Retinal pigment epithelial cell (primary cell): ENCODE measurements at regions not wholly inside any gene's neighbourhood (a gene's known extent, or its start where the extent isn't known, plus 50 kb on each side); places are given as distances from the start of the nearest gene placed in this dataset.

Experiments used
- DNase-seq: peaks from one replicate; pipeline ENCODE4 v3.0.0-alpha.2; 2010; ENCODE audit warnings: low read depth
- H3K4me3 ChIP-seq: 2 replicates; pipeline ENCODE4 v1.5.1; 2011; ENCODE audit warnings: mild to moderate bottlenecking, low read length, control low read depth, moderate library complexity
- CTCF ChIP-seq: conservative IDR thresholded peaks from 2 replicates; pipeline ENCODE4 v1.5.1; 2011; ENCODE audit warnings: low read depth, low read length, control low read depth, inconsistent platforms

GRCh38 chr13:109671919-109672318, 114.5 kb downstream of the IRS2 start:
- no peak for DNase-seq
- no peak for TF ChIP-seq CTCF
- no peak overlapping the region for H3K4me3 ChIP-seq

DNA sequence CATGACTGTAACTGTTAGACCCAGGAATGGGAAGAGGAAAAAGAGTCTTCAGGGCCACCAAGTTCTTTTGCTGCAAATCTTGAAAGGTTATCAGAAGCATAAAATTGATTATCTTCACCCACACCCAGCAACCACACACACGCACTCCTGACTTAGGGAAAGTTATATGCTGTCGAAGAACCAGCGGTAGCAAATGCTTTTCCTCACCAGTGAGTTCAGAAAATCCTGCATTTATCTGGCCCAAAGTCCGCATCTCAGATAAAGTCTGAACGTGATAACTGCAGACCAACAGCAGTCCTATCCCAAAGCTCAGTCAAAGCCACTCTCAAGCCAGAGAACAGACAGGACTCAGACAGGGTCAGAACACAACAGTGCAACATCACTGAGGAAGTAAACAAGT, 115.6 kb downstream of the IRS2 start:
- TF ChIP-seq CTCF = no peak
- no peak overlapping the region for H3K4me3 ChIP-seq
- DNase-seq = no peak

DNA sequence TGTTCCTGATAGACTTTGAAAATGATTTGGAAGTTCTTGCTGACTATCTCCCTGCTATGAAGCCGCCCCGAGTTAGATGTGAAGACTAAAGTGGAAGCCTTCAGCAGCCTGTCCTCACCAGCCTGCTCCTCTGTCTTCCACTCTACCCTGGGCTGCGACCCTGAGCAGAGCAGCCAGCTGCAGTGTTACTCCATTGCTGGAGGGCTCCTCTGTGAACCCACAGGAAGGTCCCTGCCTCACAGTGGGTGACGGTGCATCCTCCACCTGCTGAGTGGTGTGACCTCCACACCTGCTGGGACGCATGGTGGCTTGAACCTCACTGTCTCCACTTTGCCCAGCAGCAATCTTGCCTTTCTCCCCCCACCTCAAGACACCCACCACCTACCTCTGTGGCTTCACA, 116.4 kb downstream of the IRS2 start:
- no peak overlapping the region for H3K4me3 ChIP-seq
- TF ChIP-seq CTCF = no peak
- DNase-seq = no peak

GRCh38 chr13:109669234-109669612, 117.2 kb downstream of the IRS2 start:
- no peak for TF ChIP-seq CTCF
- DNase-seq = no peak
- H3K4me3 ChIP-seq = no peak overlapping the region

- H3K4me3 ChIP-seq = no peak overlapping the region
- no peak for TF ChIP-seq CTCF
- no peak for DNase-seq
Measured at GRCh38 chr13:109668433-109669233, 117.8 kb downstream of the IRS2 start.

- TF ChIP-seq CTCF = no peak
- no peak overlapping the region for H3K4me3 ChIP-seq
- no peak for DNase-seq
Measured at GRCh38 chr13:109667807-109668291, 118.5 kb downstream of the IRS2 start.

GRCh38 chr13:109667056-109667455, 119.3 kb downstream of the IRS2 start:
- no peak for DNase-seq
- peak overlapping the region; percentile 13 for H3K4me3 ChIP-seq
- TF ChIP-seq CTCF = no peak
